ENCODE measurements at regions not wholly inside any gene's neighbourhood (a gene's known extent, or its start where the extent isn't known, plus 50 kb on each side); places are given as distances from the start of the nearest gene placed in this dataset.

DNA sequence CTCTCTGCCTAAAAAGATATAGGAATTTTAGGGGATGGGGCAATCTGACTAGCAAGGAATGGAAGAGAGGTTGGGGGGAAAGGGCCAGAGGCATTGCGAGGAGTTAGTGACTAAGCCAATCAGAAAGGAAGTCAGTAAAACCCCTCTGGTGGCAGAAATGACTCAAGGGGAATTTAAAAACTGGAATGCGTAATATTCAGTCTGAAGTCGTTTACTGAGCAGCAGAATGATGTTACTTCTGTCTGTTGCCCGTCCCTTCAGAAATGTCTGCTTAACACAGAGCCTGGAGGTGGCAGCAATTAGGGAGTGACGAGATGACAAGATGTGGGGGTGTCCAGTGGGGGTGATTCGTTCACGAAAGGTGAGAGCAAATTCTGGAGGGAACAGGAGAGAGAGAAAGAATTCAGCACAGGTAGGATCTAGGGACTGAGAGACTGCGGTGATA, 107.7 kb upstream of the CLMP start:
- no peak for DNase-seq

DNA sequence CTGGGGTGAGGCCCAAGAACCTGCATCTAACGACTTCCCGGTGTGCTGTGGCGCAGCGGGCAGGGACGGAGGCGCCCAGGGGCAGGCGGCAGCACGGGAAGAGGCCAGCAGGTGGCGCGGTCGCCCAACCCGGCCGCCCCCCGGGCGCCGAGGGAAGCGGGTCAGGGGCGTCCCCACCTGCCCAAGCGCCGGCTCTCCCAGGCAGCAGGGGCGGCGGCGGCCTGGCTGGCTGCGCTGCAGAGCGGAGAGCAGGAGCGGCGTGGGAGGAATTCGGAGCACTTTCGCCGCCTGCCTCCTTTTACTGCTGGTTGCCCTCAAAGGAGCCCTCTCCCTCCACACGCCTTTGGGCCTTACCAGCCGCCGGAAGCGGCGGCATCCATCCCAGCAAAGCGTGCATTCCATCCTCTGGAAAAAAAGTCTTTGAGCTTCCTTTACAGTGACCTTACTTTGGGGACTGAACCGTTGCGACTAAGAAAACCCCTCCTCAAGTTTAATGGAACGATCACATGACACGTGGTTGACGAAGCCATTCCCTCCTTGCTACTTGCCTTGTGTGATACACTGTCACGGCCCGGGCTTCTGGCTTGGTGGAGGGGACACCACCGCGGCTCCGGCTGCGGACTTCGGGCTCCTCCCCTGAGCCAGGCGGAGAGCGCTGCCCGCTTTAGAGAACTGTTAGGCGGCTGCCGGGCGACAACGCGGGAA, 106.8 kb upstream of the CLMP start:
- DNase-seq, result no peak

DNA sequence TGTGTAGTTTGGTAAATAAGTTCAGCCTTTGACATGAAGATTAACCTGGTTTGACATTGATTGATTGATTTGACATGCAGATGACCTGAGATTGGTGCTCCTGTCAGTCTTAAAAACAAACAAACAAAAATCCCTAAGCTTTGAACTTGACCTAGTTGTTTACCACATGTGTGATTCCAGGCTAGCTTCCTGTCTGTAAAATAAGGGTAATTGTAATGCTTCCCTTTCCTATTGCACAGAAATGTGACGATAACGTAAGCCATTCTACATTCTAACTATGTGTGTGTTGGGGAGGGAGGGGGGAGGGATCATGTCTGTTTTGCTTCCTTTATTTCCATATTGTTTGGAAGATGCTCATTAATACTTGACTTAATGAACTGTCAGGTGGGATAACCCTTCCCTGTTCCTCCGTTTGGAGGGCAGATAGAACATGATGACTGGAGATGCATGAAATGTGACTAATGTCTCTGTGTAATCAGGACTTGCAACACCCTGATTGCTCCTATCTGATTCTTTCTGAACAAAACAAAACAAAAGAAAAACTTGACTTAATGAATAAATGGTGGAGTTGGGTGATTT, 106.1 kb upstream of the CLMP start:
- no peak for DNase-seq

DNA sequence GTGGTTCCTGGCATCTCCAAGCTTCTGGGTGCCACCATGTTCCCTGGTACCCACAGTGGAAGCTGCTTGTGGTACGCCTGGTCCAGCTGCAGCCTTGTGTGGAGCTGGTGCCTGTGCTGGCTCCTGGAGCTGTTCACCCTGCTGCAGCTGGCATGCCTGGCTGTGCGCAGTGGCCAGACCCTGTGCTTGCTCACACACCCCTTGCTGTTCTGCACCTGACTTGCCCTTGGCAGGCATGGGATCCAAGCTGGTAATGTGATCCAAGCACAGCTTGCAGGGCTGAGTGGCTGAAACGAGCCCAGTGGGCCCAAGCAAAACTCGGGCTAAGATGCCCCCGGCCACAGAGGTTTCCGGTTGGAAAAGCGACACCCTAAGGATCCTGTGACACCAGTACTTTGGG, 104.7 kb upstream of the CLMP start:
- DNase-seq, result no peak

DNA sequence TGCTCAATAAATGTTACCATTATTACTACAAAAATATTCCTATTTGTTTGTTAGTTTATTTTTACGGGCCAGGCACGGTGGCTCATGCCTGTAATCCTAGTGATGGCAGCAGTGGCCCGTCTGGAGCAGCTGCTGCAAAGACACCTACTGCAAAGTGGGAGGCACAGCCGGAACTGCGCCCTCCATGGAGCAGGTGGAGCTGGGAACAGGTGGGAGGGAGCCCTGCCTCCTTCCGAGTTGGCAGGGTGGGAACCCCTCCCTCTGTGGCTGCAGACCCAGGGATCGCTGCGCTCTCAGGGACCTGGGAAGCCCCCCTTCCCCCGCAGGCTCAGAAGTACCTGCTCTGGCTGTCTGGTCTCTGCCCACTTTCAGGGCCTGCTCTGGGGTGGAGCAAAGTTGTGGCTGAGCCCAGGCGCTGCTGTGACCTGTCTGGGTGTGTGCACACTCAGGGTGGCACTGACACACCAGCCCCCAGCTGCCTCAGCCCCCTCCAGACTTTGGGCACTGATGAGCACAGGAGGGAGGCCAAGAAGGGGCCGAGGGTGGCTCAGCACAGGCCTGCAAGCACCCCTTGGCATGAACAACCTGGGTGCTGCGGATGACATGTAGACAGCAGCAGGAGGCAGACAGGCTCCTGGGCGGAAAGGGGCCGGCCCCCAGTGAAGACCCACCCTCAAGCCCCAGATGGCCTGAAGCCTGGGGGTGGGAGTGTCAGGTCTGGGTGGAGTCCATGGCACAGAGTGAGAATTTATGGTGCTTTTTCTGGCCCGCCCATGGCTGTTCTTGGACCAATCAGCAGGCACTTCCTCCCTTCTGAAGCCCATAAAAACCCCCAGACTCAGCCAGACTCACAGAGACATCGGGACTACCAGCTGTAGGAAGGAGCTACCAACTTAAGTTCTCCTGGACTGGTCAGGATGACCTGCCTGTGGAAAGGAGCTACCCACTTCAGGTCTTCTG, 103.7 kb upstream of the CLMP start:
- no peak for DNase-seq

DNA sequence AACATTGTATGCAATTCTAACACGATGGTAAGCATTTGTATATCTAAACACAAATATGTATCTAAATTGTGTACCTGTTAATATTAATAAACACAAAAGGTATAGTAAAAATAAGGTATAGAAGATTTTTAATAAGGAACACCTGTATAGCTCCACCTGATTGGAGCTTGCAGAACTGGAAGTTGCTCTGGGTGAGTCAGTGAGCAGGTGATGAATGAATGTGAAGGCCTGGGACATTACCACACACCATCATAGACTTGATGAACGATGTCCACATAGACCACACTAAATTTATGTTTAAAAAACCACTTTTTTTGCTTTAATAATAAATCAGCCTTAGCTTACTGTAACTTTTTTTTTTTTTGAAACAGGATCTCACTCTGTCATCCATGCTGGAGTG, 97.6 kb upstream of the CLMP start:
- no peak for DNase-seq

DNA sequence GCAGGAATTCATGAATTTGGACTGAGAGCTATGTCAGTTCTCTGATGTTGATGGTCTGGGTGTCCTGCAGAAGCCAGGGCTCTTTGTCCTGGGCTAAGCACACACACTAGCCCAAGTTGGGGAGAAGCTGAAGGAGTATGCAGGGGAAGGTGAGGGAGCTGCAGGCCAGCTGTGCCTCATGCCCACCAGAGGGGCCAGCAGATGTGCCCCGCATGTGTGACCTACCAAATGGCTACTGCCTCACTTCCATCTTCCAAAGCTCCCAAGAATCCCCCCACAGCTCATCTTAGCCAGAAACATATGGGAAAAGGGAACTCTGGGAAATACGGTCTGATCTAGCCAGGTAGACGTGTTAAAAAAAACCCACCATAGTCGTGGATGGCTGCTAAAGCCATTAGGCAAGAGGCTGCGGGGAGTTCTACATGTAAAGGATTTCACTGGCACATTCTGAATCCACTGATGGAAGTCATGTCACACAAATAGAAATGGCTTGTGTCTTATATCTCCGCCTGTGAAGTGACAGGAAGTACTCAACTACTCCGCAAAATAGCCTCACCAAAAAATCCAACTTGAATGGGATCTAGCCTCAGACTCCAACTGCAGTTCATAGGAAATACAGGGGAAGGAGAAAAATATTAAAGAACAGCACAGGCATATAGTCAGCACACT, 96.3 kb upstream of the CLMP start:
- no peak for DNase-seq

DNA sequence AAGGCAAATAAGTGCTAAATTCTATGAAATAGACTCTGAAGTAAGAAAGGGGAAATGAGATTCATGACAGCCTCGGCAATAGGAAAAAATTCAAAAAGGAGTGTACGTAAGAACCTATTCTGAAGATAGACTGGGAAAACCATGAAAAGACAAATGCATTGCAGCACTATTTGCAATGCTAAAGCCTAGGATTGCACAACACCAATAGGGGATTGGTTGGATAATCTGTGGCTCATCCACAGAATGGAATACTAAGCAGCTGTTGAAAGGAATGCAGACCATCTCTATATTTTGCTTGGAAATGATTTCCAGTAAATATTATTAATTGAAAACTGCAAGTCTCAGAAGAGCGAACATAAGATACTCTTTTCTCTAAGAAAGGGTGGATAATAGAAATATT, 91.7 kb upstream of the CLMP start:
- DNase-seq, result no peak

DNA sequence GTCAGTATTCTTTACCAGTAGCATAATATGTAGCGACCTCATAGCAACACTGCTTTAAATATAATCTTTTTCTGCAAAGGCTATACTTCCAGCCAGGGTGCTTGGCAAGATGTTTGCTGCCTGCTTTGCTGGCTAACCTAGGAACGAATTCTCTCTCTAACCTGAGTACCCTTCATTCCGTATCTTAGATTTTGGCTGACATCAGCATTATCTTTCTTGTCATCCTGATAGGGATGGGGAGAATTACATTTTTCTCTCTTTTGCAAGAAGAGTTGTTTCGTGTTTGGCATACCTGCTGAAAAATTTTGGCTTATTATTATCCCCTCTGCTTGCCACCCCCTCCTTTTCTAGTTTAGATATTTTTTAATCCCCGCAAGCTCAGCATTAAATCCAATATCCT, 91.2 kb upstream of the CLMP start:
- DNase-seq, result no peak

DNA sequence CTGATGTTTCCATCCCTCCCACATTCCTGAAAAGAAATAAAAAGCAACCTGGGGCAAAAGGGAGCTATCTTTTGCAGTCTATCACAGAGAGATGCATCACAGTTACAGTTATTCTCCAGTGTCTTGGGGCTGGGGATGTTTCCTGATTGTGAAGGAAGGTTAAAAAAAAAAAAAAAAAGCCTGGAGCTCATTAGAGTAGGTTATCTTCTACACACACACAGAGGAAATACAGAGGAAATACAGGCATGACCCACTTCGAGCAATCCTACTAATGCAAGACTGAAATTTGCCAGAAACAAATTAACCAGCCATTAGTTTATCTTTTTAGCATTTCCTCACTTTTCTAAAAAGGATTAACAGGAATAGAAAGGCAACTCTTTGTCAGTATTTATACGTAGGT, 89.4 kb upstream of the CLMP start:
- DNase-seq, result no peak

DNA sequence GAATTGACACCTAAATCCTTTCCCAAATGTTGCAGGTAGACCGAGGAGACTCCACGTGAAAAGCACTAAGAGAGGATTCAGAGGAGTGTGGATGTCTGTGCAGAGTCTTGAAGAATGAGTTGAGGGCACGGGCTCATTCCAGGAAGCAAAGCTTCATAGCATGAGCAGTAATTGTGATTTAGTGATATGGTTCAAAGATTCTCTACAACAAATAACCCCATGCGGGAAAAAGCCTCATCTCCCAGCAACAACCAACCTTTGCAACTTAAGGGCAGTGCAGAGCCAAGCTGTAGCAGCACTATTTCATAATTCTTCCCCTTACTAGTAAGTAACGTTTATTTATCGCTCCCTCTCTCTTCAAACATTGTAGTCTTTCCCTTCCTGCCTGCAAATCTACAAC, 87.5 kb upstream of the CLMP start:
- DNase-seq, result no peak

DNA sequence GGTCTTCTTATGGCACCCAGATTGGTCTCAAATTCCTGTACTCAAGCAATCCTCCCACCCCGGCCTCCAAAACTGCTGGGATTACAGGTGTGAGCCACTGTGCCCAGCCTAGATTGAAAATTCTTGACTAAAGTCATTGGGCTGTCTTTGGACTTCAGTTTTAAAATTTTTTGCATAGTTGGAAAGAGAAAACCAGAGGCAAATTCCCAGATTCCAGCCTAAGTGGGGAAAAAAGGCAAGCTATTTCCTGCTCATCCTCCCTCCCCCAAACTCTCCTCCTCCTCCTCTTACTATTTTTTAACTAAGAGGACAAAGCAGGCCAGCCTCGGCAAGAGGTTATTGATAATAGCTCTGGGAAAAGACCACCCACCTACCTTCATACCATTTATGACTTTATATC, 78.6 kb upstream of the CLMP start:
- no peak for DNase-seq

DNA sequence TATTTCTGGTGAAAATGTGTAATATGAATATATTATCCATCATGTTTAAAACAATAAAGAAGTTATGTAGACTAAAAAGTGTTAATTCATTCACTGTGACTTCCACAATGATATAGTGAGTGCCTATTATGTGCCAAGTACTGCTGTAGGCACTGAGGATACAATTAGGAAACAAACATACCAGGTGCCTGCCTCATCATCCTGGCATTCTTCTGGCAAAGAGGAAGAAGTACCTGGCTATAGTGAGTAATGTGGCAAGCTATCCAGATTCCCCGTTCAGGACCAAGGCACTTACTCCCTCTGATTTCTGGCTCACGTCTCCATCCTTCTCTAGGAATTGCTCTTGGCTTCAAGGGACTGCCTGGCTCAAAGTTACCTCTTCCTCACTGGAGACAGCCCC, 77.5 kb upstream of the CLMP start:
- DNase-seq, result no peak

DNA sequence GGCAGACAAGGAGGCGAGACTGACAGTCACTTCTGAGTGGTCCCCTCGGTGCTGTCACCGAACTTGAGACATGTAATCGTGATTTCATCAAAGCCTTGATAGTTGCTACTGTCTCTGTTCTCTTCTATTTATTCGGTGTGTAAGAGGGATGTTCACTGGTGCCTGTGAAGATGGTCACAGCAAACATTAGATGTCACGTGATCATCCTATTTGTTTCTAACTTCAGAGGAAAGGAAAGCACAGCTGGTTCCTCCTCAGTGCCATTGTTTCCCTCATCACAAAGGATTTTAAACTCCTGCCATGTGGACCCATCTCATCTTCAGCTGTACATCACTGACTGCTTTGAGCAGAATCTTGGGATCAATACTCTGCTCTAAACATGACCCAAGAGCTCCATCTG, 73.1 kb upstream of the CLMP start:
- no peak for DNase-seq

DNA sequence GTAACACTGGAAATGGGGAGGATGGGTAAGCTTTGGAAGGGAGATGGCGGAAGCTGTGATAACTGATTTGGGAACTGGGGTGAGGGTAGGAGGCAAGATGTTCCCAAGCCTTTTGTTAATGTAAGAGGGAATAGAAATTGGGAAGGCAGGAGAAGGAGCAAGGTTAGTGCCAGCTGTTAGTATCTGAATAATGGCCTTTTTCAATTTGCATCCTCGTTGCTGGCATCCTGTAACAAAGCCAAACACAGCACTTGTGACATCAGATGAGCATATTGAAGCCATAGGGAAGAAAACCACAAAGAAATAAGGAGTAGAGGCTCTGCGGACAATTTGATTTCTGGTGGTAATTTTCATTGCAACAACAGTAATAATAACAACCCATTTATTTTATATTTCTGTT, 70.9 kb upstream of the CLMP start:
- no peak for DNase-seq

DNA sequence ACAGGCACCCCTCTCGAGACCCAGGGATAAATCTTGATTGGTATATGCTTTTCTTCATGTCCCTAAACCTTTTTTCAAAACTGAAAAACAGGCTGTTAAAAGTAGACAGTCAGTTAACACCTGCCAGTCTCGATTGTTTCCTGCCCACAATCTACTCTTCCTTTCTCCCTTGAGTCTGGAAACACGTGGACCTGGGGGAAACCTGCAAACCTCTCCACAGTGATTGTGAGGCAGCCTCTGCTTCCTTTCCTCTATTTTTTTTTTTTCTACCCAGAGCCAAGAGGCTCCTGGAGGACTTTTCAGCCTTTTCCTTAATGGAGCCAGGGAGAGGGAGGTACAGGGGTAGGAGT, 69.4 kb upstream of the CLMP start:
- no peak for DNase-seq

DNA sequence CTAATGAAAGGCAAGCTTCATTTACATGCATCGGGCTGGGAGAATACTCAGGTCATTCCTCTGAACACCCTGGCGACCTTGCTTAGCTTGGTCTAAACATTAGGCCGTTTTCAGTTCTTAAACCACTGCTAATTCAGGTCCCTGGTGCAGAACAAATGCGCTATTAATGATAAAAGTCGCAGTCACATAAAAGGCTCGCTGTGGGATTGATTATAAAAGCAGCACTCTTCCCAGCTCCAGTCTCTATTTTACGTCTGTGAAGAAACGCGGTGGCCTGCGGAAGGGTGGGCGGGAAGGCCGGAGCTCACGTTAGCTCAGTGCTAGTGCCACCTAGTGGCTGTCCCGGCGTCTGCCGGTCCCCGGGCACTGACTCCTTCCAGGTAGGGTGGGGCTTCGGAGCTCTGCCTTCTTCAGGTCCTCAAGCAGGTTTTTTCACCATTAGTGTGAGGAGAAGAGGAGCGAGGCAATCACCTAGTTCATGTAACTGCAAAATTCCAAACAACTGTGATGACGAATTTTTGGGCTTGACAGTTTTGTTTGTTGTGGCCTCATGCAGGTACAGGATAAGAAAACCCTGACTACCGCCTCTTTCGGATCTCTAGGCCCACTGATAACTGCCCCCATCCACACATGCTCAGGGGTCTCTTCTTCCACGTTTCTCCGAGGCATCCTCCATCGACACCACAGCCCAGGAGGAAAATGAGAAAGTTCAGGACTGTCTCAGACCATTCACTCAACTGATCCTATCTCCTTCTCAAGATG, 66.5 kb upstream of the CLMP start:
- DNase-seq, result peak; percentile 21

DNA sequence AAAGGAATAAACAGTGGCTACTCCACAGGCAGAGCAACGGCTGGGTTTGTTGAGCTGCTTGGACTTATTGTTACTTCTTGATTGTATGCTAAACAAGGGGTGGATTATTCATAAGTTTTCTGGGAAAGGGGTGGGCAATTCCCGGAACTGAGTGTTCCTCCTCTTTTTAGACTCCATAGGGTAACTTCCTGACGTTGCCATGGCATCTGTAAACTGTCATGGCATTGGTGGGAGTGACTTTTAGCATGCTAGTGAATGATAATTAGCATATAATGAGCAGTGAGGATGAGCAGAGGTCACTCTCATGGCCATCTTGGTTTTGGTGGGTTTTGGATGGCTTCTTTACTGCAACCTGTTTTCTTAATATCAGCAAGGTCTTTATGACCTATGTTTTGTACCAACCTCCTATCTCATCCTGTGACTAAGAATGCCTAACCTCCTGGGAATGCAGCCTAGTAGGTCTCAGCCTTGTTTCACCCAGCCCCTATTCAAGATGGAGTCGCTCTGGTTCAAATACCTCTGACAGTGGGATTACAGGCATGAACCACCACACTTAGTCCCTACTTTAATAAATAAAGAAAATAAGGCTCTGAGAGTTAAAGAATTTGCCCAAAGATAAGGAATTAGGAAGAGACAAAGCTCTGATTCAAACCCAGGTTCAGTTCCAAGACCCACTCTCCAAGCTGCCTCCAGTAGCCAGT, 65.6 kb upstream of the CLMP start:
- DNase-seq, result no peak

DNA sequence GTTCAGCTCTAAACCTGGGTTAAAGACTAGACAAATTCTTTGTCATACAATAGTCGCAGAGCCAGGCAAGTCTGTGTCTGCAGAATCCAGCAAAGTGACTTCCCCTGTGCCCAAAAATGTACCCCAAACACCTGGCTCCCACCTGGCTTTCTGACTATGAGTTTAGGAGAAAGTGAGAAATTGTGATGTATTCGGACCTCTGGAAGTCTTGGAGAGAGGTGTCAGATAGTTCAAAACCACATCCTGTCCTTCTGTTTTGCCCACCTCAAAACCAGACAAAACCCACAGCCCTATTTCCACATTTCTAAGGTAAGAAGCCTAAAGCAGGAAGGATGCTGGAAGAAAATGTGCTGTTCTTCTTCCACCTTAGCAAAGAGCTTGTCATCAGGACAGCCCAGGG, 63.8 kb upstream of the CLMP start:
- DNase-seq, result no peak

DNA sequence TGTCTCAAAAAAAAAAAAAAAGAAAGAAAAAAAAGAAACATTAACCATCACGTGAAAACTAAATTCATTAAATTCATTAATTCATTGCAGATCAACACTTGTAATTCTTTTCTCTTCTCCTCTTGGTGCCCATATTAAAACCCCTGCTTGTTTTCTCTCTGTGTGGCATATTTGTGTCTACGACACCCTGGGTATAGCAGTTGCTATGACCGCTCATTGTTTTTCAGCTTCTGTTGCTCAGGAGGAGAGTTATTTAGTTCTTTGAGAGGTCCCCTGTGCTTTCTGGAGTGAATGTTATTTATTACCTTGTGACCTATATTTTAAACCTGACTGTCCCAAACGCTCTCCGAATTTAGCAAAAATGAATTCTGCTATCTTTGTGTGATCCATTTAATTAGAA, 62.3 kb upstream of the CLMP start:
- no peak for DNase-seq

DNA sequence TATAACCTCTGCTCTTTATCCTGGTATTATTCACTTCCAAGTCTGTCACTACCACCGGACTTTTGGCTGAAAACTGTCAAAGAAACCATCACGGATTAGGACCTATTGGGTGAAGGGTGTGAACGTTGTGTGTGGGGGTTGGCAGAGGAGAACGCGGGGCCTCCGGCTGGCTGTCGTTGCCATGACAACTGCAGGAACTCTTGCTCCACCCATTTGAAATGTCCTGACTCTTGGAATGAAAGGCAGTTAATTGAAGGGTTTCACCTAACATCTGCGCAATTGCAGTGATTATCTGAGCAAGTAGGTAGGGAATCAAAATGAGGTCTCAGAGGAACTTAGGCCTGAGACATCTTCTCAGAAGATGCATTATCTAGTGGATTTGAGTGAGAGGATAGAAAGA, 60.9 kb upstream of the CLMP start:
- DNase-seq, result no peak

DNA sequence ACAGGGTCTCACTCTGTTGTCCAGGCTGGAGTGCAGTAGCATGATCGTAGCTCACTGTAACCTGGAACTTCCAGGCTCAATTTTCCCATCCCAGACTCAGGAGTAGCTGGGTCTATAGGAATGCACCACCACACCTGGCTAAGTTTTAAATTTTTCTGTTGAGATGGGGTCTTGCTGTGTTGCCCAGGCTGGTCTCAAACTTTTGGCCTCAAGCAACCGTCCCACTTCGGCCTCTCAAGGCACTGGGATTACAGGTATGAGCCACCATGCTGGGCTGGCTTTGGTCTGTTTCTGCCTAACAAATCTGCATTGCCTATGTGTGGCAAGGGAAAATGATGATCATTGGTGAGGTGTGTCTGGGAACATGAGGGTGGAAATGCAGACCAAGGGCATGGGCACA, 59.3 kb upstream of the CLMP start:
- no peak for DNase-seq
